Cardiac fibroblast (primary cell): ENCODE measurements at regions not wholly inside any gene's neighbourhood (a gene's known extent, or its start where the extent isn't known, plus 50 kb on each side); places are given as distances from the start of the nearest gene placed in this dataset.

ENCODE experiments used
- DNase-seq, 2 donors: peaks; one replicate each; pipeline versions ENCODE4 v3.0.0 to v3.0.0-alpha.2; 2010; ENCODE audit warnings: low read depth in 2 of 2
- H3K4me3 ChIP-seq, 2 donors: replicated peaks in 1 of 2; 1 replicate in 1 of 2; 2 replicates in 1 of 2; pipeline ENCODE4 v1.5.1; 2011; ENCODE audit warnings: low read depth in 2 of 2, low read length in 2 of 2, mild to moderate bottlenecking in 2 of 2, moderate library complexity in 1 of 2
- TF ChIP-seq, protein P1 (sequence below): IDR thresholded peaks from one replicate; pipeline ENCODE4 v1.5.1; 2011; ENCODE audit warnings: low read depth, mild to moderate bottlenecking, low read length, inconsistent platforms

DNA sequence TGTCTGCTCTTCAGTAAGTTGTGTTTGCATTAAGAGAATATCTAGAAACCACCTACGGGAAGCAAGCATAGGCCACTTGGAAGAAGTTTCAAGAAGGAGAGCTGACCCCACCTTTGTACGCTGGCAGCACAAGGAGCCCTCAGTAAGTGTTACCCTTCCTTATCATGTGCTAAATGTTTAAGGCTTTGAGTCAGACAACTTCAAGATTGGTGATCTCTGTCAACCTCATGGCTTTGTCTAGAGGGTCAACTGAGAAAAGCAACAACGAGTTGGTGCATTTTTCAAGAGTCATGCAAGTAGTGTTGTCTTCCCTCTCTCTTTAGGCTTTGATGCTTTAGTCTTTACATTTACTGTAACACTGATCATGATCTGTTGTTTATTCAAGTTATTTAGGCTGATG, 53.2 kb upstream of the SPTLC3 start:
- no peak for DNase-seq
- H3K4me3 ChIP-seq: no peak overlapping the region
- TF ChIP-seq, protein P1, sequence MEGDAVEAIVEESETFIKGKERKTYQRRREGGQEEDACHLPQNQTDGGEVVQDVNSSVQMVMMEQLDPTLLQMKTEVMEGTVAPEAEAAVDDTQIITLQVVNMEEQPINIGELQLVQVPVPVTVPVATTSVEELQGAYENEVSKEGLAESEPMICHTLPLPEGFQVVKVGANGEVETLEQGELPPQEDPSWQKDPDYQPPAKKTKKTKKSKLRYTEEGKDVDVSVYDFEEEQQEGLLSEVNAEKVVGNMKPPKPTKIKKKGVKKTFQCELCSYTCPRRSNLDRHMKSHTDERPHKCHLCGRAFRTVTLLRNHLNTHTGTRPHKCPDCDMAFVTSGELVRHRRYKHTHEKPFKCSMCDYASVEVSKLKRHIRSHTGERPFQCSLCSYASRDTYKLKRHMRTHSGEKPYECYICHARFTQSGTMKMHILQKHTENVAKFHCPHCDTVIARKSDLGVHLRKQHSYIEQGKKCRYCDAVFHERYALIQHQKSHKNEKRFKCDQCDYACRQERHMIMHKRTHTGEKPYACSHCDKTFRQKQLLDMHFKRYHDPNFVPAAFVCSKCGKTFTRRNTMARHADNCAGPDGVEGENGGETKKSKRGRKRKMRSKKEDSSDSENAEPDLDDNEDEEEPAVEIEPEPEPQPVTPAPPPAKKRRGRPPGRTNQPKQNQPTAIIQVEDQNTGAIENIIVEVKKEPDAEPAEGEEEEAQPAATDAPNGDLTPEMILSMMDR: no peak

DNA sequence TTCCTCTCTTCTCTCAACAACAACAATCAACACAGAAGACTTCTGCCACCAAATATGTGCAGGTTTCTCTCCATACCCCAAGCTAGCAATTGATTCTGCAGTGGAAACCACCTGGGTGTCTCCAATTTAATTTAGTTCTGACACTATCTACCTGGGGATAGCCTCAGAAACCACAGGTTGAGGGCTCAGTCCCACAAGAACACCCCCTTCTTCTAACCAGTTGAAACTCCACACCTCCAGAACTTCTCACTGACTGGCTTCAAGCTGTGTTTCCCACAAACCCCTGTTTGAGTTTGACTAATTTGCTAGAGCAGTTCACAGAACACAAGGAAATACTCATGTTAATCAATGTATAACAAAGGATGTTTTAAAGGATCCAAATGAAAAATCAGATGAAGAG, 52.5 kb upstream of the SPTLC3 start:
- no peak overlapping the region for H3K4me3 ChIP-seq
- no peak for DNase-seq
- TF ChIP-seq, protein P1: no peak

DNA sequence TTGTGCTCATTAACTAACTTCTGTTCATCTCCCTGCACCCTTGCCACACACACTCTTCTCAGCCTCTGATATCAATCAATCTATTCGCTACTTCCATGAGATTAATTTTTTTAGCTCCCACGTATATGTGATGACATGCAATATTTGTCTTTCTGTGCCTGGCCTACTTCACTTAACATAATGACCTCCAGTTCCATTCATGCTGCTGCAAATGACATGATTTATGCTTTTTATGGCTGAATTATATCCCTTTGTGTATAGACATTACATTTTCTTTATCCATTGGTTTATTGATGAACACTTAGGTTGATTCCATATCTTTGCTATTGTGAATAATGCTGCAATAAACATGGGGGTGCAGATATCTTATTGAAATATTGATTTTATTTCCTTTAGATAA, 50.8 kb upstream of the SPTLC3 start:
- DNase-seq: no peak
- TF ChIP-seq, protein P1: no peak

More for the DNA sequence above, 50.8 kb upstream of the SPTLC3 start:
- no peak overlapping the region for H3K4me3 ChIP-seq
